Activated CD8-positive, alpha-beta memory T cell treated with anti-CD3 and anti-CD28 coated beads, Interleukin-2, amount 50 U/mL, for 4 hours (primary cell): ENCODE measurements at regions not wholly inside any gene's neighbourhood (a gene's known extent, or its start where the extent isn't known, plus 50 kb on each side); places are given as distances from the start of the nearest gene placed in this dataset.

Experiments used
- DNase-seq: peaks from one replicate; pipeline ENCODE4 v3.0.0-alpha.2; 2020

GRCh38 chr2:21655136-21655535 lies 531.4 kb downstream of the TDRD15 start:
- DNase-seq, result no peak

- no peak for DNase-seq
Observed at GRCh38 chr2:21656330-21657075, 532.7 kb downstream of the TDRD15 start.

- no peak for DNase-seq
Observed at GRCh38 chr2:21657445-21657844, 533.7 kb downstream of the TDRD15 start.

- no peak for DNase-seq
Observed at GRCh38 chr2:21658269-21658668, 534.5 kb downstream of the TDRD15 start.

GRCh38 chr2:21658907-21659477 lies 535.2 kb downstream of the TDRD15 start:
- DNase-seq, result no peak

- DNase-seq, result no peak
Observed at GRCh38 chr2:21664083-21664482, 540.3 kb downstream of the TDRD15 start.

- DNase-seq, result no peak
Observed at GRCh38 chr2:21667638-21668037, 543.9 kb downstream of the TDRD15 start.

GRCh38 chr2:21668078-21668710 lies 544.4 kb downstream of the TDRD15 start:
- no peak for DNase-seq

GRCh38 chr2:21676041-21676440 lies 552.3 kb downstream of the TDRD15 start:
- no peak for DNase-seq

GRCh38 chr2:21676676-21677075 lies 552.9 kb downstream of the TDRD15 start:
- DNase-seq, result no peak

GRCh38 chr2:21683838-21684237 lies 560.1 kb downstream of the TDRD15 start:
- DNase-seq, result no peak

GRCh38 chr2:21687589-21687988 lies 563.8 kb downstream of the TDRD15 start:
- no peak for DNase-seq

GRCh38 chr2:21690005-21690404 lies 566.2 kb downstream of the TDRD15 start:
- DNase-seq, result no peak

- no peak for DNase-seq
Observed at GRCh38 chr2:21693081-21693480, 569.3 kb downstream of the TDRD15 start.

GRCh38 chr2:21694079-21694878 lies 570.5 kb downstream of the TDRD15 start:
- no peak for DNase-seq

GRCh38 chr2:21696900-21697299 lies 573.1 kb downstream of the TDRD15 start:
- DNase-seq, result no peak

GRCh38 chr2:21700644-21701043 lies 576.9 kb downstream of the TDRD15 start:
- DNase-seq, result no peak

- DNase-seq, result no peak
Observed at GRCh38 chr2:21710031-21710430, 586.3 kb downstream of the TDRD15 start.

GRCh38 chr2:21710496-21710895 lies 586.7 kb downstream of the TDRD15 start:
- DNase-seq, result no peak

GRCh38 chr2:21715887-21716286 lies 592.1 kb downstream of the TDRD15 start:
- DNase-seq, result no peak

GRCh38 chr2:21727101-21727500 lies 603.3 kb downstream of the TDRD15 start:
- DNase-seq, result no peak

GRCh38 chr2:21728133-21728532 lies 604.4 kb downstream of the TDRD15 start:
- DNase-seq, result no peak

GRCh38 chr2:21730141-21730540 lies 606.4 kb downstream of the TDRD15 start:
- DNase-seq, result no peak

- DNase-seq, result no peak
Observed at GRCh38 chr2:21740484-21740883, 616.7 kb downstream of the TDRD15 start.
